ENCODE measurements at regions not wholly inside any gene's neighbourhood (a gene's known extent, or its start where the extent isn't known, plus 50 kb on each side); places are given as distances from the start of the nearest gene placed in this dataset.

DNA sequence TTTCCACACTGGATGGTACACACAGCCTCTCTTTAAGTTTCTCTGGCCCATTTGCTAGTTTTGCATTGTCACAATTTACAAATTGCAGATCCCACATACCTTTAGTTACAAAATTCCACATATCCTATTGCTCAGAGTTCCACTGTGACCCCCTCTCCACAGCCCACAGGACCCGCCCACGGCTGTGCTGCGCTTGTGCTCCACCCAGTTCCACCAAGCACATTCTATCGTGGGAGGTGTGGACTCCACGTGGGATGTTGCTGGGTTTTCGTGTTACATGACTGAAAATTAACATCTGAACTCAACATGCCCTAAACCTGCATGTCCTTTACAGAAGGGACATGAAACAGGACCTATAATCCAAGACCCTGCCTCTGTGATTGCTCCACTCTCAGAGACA, 423.0 kb downstream of the IRS2 start:
- DNase-seq (ENCODE audit: low spot score) = no peak
- TF ChIP-seq, protein P1, sequence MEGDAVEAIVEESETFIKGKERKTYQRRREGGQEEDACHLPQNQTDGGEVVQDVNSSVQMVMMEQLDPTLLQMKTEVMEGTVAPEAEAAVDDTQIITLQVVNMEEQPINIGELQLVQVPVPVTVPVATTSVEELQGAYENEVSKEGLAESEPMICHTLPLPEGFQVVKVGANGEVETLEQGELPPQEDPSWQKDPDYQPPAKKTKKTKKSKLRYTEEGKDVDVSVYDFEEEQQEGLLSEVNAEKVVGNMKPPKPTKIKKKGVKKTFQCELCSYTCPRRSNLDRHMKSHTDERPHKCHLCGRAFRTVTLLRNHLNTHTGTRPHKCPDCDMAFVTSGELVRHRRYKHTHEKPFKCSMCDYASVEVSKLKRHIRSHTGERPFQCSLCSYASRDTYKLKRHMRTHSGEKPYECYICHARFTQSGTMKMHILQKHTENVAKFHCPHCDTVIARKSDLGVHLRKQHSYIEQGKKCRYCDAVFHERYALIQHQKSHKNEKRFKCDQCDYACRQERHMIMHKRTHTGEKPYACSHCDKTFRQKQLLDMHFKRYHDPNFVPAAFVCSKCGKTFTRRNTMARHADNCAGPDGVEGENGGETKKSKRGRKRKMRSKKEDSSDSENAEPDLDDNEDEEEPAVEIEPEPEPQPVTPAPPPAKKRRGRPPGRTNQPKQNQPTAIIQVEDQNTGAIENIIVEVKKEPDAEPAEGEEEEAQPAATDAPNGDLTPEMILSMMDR (IDR thresholded peaks at IDR 0.05) = no peak
- no peak overlapping the region for H3K4me3 ChIP-seq
- no peak overlapping the region for H3K27ac ChIP-seq

DNA sequence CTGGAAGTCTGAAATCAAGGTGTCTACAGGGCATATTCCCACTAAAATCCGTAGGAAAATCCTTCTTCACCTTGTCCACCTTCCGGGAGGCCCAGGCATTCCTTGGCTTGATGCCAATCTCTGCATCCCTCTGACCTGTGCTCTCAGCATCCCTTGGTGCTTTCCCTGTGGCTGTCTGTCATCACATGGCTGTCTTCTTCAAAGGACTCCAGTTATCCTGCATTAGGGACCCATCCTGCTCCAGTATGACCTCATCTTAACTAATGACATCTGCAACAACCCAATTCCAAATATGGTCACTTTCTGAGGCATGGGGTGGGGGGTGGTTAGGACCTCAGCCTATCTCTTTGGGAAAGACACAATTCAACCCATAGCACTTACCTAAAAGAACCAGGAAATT, 423.8 kb downstream of the IRS2 start:
- Histone ChIP-seq H3K27ac (no peak overlapping the region), H3K4me3 (no peak overlapping the region)
- no peak for DNase-seq (ENCODE audit: low spot score)
- TF ChIP-seq, protein P1 (IDR thresholded peaks at IDR 0.05) = no peak

DNA sequence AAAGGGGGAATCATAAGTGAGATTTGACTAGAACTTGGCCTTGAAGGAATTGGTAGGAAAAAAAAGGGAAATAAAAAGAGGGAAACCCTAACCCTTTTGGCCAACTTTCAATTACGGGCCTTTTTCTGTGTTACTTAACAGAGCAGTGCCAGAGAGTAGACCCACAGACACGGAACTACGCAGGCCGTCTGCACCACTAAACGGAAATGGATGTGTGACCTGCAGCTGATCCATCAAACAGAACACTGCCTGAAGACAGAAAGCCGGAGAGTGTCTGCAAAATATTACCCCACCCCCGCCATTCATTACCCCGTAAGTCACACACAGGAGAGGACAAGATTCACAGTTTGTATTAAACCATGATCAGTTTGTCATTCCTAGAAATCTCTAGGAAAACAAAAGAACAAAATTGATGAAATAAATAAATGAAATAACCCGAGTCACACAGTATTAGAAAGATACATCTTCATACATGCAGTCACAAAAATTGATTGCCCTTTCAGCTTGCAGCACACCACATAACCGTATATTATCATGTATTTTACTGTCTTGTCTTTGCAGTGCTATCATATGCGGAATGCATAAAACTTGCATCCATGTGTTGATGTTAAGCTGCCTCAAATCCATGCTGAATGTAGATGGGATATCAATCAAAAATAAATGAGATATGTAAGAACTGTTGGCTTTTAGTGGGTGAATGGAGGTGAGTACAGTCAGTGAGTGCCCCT, 424.7 kb downstream of the IRS2 start:
- TF ChIP-seq, protein P1 (IDR thresholded peaks at IDR 0.05) = no peak
- Histone ChIP-seq H3K4me3 (no peak overlapping the region), H3K27ac (no peak overlapping the region)
- no peak for DNase-seq (ENCODE audit: low spot score)

DNA sequence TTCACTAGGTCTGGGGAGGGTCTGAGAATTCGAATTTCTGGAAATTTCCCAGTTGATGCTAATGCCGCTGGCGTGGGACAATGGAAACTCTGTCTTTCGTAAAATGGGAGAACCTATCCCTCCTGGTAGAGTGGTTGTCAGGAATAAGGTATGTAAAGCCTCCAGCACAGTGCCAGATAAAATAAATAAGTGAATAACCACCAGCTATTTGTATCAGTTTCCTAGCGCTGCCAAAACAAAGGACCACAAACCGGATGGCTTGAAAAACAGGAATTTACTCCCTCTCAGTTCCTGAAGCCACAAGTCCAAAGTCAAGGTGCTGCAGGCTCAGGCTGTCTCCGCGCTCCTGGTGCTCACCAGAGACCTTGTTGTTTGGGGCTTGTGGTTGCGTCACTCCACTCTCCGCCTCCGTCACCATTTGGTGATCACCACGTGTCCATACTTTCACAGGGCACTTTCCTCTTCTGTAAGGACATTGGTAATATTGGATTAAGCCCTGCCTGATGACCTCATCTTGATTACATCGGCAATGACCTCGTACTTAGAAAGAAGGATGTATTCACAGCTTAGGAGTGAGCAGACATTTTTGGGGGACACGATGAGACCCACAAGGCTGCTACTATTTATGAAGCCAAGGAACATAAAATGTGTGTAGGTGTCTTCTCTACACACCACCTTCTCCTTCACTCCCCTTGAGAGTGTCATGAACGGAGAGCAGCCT, 428.5 kb downstream of the IRS2 start:
- H3K27ac ChIP-seq = no peak overlapping the region
- no peak overlapping the region for H3K4me3 ChIP-seq
- DNase-seq (ENCODE audit: low spot score) = no peak
- TF ChIP-seq, protein P1 (IDR thresholded peaks at IDR 0.05) = no peak

DNA sequence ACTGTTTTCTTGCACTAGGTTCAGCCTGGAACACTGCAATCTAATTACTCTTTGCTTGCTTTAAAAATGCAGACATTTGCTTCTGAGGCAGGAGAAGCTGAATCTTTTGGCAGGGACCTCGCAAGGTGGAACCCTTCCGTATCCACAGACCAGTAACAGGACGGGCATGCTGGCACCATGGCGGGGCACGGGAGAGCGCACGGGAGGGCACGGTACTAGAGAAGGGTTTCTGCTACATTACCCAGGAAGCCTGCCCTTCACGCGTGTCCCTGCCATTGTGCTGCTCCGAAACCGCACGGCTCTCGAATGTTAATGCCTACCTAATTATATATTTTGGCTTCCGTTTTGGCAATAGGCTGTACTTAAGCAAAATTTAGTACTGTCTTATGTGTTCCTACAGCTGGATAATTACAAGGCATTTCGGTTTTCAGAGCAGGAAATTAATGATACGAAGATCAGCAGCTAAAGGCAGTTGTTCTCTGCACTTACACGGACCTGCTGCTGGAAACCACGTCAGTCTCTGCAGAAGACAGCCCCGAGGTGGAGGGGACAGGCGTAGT, 430.4 kb downstream of the IRS2 start:
- DNase-seq (ENCODE audit: low spot score) = no peak
- no peak overlapping the region for H3K4me3 ChIP-seq
- TF ChIP-seq, protein P1 (IDR thresholded peaks at IDR 0.05) = no peak
- H3K27ac ChIP-seq = no peak overlapping the region

DNA sequence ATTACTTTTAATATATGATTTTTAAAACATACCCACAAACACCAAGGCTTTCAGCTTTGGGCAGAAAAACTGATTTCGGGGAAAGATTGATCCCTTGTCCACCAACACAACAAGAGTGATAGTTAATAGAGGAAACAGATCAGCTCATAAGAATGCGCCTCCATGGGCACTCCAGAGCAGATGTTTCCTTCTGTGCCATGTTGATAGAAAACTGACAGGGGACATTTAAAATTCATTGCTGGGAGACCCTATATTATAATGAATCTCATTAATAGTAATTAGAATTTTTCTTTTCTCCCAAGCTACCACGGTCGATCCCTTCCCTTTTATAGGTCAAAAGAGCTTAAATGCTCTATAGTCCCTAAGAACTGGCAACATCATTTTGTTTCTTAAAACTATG, 431.2 kb downstream of the IRS2 start:
- Histone ChIP-seq H3K4me3 (no peak overlapping the region), H3K27ac (no peak overlapping the region)
- TF ChIP-seq, protein P1 (IDR thresholded peaks at IDR 0.05) = no peak
- no peak for DNase-seq (ENCODE audit: low spot score)
